OCI-LY1 (cell line): ENCODE measurements at regions not wholly inside any gene's neighbourhood (a gene's known extent, or its start where the extent isn't known, plus 50 kb on each side); places are given as distances from the start of the nearest gene placed in this dataset.

Experiments
- EZH2 ChIP-seq: fragments of 200-600 bp; sonication (generic), shearing (Covaris generic); IDR thresholded peaks from 2 replicates; pipeline ENCODE4 v1.8.0; 2017; ENCODE audit warnings: borderline replicate concordance, mixed run types, mild to moderate bottlenecking, antibody characterized with exemption, low read length, moderate library complexity, mixed read lengths
- TF ChIP-seq, protein P1 (sequence below): fragments of 200-600 bp; sonication (generic), shearing (Covaris generic); IDR thresholded peaks from 2 replicates; pipeline ENCODE4 v1.5.1; 2017; ENCODE audit warnings: mild to moderate bottlenecking, antibody characterized with exemption, low read length, moderate library complexity, mixed read lengths

DNA sequence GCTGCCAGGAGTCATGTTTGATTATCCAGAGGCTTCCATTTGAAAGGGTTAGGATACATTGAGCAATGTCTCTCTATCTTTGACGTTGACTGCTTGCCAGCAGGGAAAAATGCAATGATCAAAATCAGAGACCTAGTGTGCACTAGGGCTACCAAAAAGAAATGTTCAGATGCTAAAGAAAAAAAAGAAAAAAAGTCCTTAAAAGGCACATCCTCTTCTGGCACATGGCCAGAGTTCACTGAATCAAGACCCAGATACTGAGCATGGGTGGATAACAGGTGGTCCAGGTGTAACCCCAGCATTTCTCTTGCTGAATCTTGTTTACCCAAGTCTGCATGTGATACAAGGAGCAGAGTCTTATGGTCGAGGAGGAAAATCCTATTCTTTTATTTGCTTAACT, 899.3 kb downstream of the SORCS3 start:
- TF ChIP-seq, protein P1, sequence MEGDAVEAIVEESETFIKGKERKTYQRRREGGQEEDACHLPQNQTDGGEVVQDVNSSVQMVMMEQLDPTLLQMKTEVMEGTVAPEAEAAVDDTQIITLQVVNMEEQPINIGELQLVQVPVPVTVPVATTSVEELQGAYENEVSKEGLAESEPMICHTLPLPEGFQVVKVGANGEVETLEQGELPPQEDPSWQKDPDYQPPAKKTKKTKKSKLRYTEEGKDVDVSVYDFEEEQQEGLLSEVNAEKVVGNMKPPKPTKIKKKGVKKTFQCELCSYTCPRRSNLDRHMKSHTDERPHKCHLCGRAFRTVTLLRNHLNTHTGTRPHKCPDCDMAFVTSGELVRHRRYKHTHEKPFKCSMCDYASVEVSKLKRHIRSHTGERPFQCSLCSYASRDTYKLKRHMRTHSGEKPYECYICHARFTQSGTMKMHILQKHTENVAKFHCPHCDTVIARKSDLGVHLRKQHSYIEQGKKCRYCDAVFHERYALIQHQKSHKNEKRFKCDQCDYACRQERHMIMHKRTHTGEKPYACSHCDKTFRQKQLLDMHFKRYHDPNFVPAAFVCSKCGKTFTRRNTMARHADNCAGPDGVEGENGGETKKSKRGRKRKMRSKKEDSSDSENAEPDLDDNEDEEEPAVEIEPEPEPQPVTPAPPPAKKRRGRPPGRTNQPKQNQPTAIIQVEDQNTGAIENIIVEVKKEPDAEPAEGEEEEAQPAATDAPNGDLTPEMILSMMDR, result no peak
- TF ChIP-seq EZH2, result no peak
